GM12892 (cell line): ENCODE measurements at regions not wholly inside any gene's neighbourhood (a gene's known extent, or its start where the extent isn't known, plus 50 kb on each side); places are given as distances from the start of the nearest gene placed in this dataset.
"Not testable (repeated sequence)": the region's sequence is repeated elsewhere in the genome, so short reads cannot be mapped to it uniquely, and the experiment has no call there.

Source experiments
- DNase-seq: peaks from one replicate; pipeline ENCODE4 v3.0.0; 2011; ENCODE audit not compliant: insufficient read length
- FAIRE-seq: peaks from 2 replicates; lab custom pipeline; 2011; peaks lifted over from hg19 to GRCh38; lab: Jason Lieb, UNC
- POLR2A ChIP-seq: IDR thresholded peaks from 2 replicates; pipeline ENCODE4 v1.6.1; 2011; ENCODE audit warnings: low read depth, low read length, control low read depth
- POLR2AphosphoS5 ChIP-seq: IDR thresholded peaks from 2 replicates; pipeline ENCODE4 v1.6.1; 2011; ENCODE audit warnings: low read depth, low read length, control low read depth
- TAF1 ChIP-seq: IDR thresholded peaks from 2 replicates; pipeline ENCODE4 v1.6.1; 2011; ENCODE audit warnings: low read depth, mild to moderate bottlenecking, control low read depth, low read length, borderline replicate concordance

GRCh38 chr22:49672014-49672516 is 155.6 kb downstream of the BRD1 start:
- FAIRE-seq: no peak
- TF ChIP-seq POLR2A: no peak
- no peak for TF ChIP-seq TAF1
- TF ChIP-seq POLR2AphosphoS5: no peak
- DNase-seq: no peak

DNA sequence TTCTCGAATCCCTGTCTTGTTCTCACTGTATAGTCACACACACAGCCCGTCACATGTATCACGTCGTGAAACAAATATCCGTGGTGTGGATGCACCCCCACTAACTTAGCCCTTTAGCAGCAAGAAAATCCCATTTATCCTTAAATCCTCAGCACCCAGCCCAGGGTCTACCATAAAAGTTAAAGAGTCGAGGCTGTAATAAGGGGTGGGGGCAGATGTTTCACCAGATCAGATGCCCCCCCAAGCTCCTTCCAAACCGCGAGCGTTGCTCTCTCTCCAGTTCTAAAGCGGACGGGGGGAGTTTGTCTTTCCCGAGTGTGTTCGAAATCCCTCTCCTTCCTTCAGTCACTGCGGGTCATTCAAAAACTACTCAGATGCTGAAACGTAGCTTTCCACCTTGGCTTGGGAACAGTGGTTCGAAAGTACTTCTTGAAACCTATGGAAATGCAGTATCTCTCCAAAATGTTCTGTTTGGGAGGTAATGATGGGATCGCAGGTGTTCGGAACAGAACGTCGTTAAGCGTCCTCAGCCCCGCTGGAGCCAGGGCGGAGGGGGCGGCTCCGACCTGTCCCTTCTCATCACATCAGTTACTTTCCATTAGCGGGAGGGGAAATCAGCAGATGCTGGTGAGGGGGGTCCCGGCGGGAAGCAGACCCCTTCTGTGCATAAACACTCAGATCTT is 156.2 kb downstream of the BRD1 start:
- DNase-seq: no peak
- TF ChIP-seq POLR2A: no peak
- TF ChIP-seq POLR2AphosphoS5: no peak
- FAIRE-seq: no peak

GRCh38 chr22:49670456-49671330 is 157.0 kb downstream of the BRD1 start:
- FAIRE-seq (no peak), DNase-seq (no peak)
- TF ChIP-seq POLR2AphosphoS5: no peak
- no peak for TF ChIP-seq TAF1
- no peak for TF ChIP-seq POLR2A

- not testable (repeated sequence) for DNase-seq, FAIRE-seq
These were observed 157.7 kb downstream of the BRD1 start for GRCh38 chr22:49669969-49670455.

- not testable (repeated sequence) for DNase-seq, FAIRE-seq
These were observed 158.2 kb downstream of the BRD1 start for GRCh38 chr22:49669427-49669968.

DNA sequence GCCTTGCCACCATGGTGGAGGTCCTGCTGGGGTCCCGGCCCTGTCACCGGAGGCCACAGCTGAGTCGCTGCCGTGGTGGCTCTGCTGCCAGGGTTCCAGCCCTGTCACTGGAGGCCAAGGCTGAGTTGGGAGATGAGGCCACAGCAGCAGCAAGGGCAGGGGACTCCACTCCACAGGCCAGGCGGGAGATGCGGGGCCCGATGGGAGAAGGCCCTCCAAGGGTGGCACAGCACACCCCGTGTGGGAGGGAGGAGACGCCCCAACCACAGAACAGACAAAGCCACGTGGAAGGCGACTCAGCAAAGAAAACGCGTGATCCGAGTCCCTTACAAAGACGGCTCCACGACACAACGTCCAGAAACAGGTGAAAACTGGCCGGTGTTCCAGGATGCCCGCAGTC is 159.3 kb downstream of the BRD1 start:
- DNase-seq (no peak), FAIRE-seq (no peak)
- TF ChIP-seq POLR2AphosphoS5: no peak
- TF ChIP-seq TAF1: no peak
- TF ChIP-seq POLR2A: no peak

DNA sequence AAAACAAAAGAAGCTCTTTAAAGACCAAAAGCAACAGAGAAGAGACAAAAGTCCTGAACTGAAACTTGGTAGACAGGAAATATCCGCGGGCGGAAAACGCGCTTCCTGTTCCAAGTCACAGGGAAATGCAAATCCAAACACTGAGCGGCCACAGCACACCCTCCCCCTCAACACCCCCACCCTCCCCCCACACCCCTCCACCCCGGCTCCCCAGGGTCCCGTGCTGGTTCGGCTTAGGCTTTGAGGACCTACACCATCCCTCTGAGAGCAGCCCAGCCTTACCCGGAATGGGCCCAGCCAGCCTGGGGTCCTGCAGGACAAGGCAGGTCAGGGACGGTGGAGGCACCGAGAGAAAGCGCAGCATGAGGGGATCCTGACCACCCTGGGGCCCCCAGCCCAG is 160.4 kb downstream of the BRD1 start:
- DNase-seq: no peak
- no peak for FAIRE-seq
- TF ChIP-seq POLR2A: no peak
- TF ChIP-seq POLR2AphosphoS5: no peak
- no peak for TF ChIP-seq TAF1

DNA sequence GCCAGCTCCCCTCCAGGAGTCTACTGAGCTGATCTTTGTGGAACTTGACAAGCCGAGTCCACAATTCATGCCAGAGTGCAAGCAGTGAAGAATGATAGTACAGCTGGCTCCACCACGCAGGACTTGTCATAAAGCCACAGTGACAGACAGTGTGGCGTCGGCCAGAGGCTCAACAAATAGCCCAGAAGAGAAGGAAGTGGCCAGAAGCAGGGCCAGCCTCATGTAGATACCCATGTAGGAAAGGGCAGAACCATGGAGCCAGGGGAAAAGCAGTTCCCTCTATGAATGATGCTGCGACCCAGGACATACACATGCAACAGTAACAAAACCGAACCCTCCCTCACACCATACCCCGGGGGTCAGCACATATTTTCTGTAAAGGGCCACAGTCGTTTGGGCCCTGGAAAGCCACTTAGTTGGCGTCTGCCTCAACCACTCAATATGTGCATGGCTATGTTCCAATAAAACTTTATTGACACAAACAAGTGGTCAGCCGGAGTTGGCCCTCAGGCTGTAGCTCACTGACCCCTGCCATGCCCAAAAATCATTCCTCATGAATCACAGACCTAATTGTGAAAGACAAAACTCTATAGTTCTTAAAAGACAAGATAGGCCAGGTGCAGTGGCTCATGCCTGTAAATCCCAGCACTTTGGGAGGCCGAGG is 161.4 kb downstream of the BRD1 start:
- no peak for DNase-seq
- TF ChIP-seq POLR2A (no peak), TAF1 (no peak), POLR2AphosphoS5 (no peak)
- no peak for FAIRE-seq

- FAIRE-seq (no peak), DNase-seq (no peak)
- TF ChIP-seq TAF1: no peak
These were observed 162.8 kb downstream of the BRD1 start for GRCh38 chr22:49664891-49665290.

GRCh38 chr22:49664371-49664881 is 163.2 kb downstream of the BRD1 start:
- FAIRE-seq: no peak
- TF ChIP-seq POLR2A: no peak
- no peak for TF ChIP-seq POLR2AphosphoS5
- TF ChIP-seq TAF1: no peak

DNA sequence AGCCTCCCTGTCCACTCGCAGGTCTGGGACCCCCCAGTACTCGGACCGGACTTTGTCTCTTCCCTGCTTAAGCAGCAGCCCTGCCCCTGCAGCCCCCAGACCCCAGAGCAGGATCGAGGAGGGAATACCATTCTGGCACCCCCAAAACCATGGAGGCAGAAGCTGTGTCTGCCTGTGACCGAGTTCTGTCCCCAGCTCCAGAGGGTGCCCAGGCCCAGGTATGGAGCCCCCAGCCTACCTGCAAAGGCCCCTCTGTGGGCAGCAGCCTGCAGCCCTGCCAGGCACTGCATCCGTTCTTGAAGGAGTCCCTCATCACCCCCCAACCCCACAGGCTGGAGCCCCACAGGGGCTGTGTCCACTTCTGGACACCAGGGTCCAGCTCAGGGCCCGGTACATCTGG is 163.8 kb downstream of the BRD1 start:
- no peak for FAIRE-seq
- DNase-seq: no peak
- no peak for TF ChIP-seq POLR2A
- no peak for TF ChIP-seq POLR2AphosphoS5
- no peak for TF ChIP-seq TAF1

More at GRCh38 chr22:49664371-49664881, 163.2 kb downstream of the BRD1 start:
- no peak for DNase-seq
